T-helper 2 cell (primary cell): ENCODE measurements at regions not wholly inside any gene's neighbourhood (a gene's known extent, or its start where the extent isn't known, plus 50 kb on each side); places are given as distances from the start of the nearest gene placed in this dataset.
"Not testable (repeated sequence)": the region's sequence is repeated elsewhere in the genome, so short reads cannot be mapped to it uniquely, and the experiment has no call there.

Source experiments
- DNase-seq, 5 experiments: peaks; one replicate each; pipeline versions ENCODE4 v3.0.0 to v3.0.0-alpha.2; 2012 to 2022

GRCh38 chr12:126400831-126401230 is 1335.6 kb downstream of the AACS start:
- no peak for DNase-seq

- DNase-seq = no peak
Observed at GRCh38 chr12:126404293-126404881, 1339.2 kb downstream of the AACS start.

GRCh38 chr12:126418400-126418799 is 1353.2 kb downstream of the AACS start:
- DNase-seq = no peak

GRCh38 chr12:126419131-126419530 is 1353.9 kb downstream of the AACS start:
- no peak for DNase-seq

- DNase-seq = no peak
Observed at GRCh38 chr12:126424696-126425095, 1359.5 kb downstream of the AACS start.

- no peak for DNase-seq
Observed at GRCh38 chr12:126425264-126425663, 1360.0 kb downstream of the AACS start.

- no peak for DNase-seq
Observed at GRCh38 chr12:126428769-126429168, 1363.5 kb downstream of the AACS start.

GRCh38 chr12:126430921-126431320 is 1365.7 kb downstream of the AACS start:
- no peak for DNase-seq

GRCh38 chr12:126431767-126432166 is 1366.5 kb downstream of the AACS start:
- DNase-seq = no peak

GRCh38 chr12:126432780-126433179 is 1367.5 kb downstream of the AACS start:
- no peak for DNase-seq

- no peak for DNase-seq
Observed at GRCh38 chr12:126434412-126434985, 1369.3 kb downstream of the AACS start.

- DNase-seq = no peak
Observed at GRCh38 chr12:126436041-126436440, 1370.8 kb downstream of the AACS start.

- DNase-seq = no peak
Observed at GRCh38 chr12:126437934-126438333, 1372.7 kb downstream of the AACS start.

GRCh38 chr12:126443977-126444376 is 1378.7 kb downstream of the AACS start:
- DNase-seq = no peak

- no peak for DNase-seq
Observed at GRCh38 chr12:126447346-126447745, 1382.1 kb downstream of the AACS start.

GRCh38 chr12:126451809-126452208 is 1386.6 kb downstream of the AACS start:
- DNase-seq = no peak

GRCh38 chr12:126452686-126453085 is 1387.5 kb downstream of the AACS start:
- not testable (repeated sequence) for DNase-seq

- DNase-seq = no peak
Observed at GRCh38 chr12:126454581-126454980, 1389.3 kb downstream of the AACS start.

GRCh38 chr12:126457776-126458175 is 1392.5 kb downstream of the AACS start:
- DNase-seq = no peak

- DNase-seq = no peak
Observed at GRCh38 chr12:126464153-126464552, 1398.9 kb downstream of the AACS start.

- no peak for DNase-seq
Observed at GRCh38 chr12:126469211-126469610, 1404.0 kb downstream of the AACS start.

GRCh38 chr12:126474703-126475102 is 1409.5 kb downstream of the AACS start:
- DNase-seq = no peak

GRCh38 chr12:126480451-126480850 is 1415.2 kb downstream of the AACS start:
- no peak for DNase-seq

- no peak for DNase-seq
Observed at GRCh38 chr12:126481688-126482087, 1416.5 kb downstream of the AACS start.
